Choroid plexus epithelial cell (primary cell): ENCODE measurements at regions not wholly inside any gene's neighbourhood (a gene's known extent, or its start where the extent isn't known, plus 50 kb on each side); places are given as distances from the start of the nearest gene placed in this dataset.

Experiments used
- DNase-seq: peaks from one replicate; pipeline ENCODE4 v3.0.0-alpha.2; 2010; ENCODE audit warnings: low read depth
- H3K4me3 ChIP-seq: 2 replicates; pipeline ENCODE4 v1.5.1; 2011; ENCODE audit warnings: low read depth, mild to moderate bottlenecking, control low read depth, low read length, moderate library complexity
- TF ChIP-seq, protein P1 (sequence below): conservative IDR thresholded peaks from 2 replicates; pipeline ENCODE4 v1.5.1; 2011; ENCODE audit warnings: low read depth, mild to moderate bottlenecking, control low read depth, inconsistent platforms, low read length, moderate library complexity

- TF ChIP-seq, protein P1, sequence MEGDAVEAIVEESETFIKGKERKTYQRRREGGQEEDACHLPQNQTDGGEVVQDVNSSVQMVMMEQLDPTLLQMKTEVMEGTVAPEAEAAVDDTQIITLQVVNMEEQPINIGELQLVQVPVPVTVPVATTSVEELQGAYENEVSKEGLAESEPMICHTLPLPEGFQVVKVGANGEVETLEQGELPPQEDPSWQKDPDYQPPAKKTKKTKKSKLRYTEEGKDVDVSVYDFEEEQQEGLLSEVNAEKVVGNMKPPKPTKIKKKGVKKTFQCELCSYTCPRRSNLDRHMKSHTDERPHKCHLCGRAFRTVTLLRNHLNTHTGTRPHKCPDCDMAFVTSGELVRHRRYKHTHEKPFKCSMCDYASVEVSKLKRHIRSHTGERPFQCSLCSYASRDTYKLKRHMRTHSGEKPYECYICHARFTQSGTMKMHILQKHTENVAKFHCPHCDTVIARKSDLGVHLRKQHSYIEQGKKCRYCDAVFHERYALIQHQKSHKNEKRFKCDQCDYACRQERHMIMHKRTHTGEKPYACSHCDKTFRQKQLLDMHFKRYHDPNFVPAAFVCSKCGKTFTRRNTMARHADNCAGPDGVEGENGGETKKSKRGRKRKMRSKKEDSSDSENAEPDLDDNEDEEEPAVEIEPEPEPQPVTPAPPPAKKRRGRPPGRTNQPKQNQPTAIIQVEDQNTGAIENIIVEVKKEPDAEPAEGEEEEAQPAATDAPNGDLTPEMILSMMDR: no peak
- no peak for DNase-seq
- no peak overlapping the region for H3K4me3 ChIP-seq
Measured at GRCh38 chr2:146173934-146174333, 1654.0 kb upstream of the ZEB2 start.

- no peak for DNase-seq
- no peak overlapping the region for H3K4me3 ChIP-seq
- TF ChIP-seq, protein P1: no peak
Measured at GRCh38 chr2:146161256-146161882, 1641.5 kb upstream of the ZEB2 start.

DNA sequence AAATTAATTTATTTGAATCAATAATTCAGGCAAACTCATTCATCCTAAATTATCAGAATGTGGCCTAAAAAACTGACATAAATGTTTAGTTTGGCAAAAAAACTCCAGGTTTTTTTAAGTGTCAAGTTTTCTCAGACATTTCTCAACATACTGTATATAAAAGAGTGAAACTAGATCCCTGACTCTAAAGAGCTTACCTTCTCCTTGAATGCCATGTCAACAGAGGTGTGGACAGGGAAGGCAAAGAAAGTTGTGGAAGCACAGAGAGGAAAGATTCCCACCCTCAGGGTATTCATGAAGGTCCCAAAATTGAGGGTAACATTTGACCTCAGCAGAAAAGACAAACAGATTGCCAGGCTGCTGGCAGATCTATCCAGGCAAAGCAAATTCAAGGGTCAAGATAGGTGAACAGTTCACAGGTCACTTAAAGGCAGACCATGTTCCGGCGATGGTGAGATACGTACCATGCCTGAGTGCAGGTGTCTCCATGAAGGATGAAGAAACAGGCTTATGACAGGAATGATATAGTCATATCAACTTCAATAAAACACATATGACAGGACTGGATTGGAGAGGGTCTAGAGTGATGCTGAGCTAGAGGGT lies 1638.3 kb upstream of the ZEB2 start:
- TF ChIP-seq, protein P1: no peak
- no peak overlapping the region for H3K4me3 ChIP-seq
- no peak for DNase-seq

GRCh38 chr2:146147448-146148012 lies 1627.6 kb upstream of the ZEB2 start:
- DNase-seq: peak; percentile 10
- TF ChIP-seq, protein P1: peak; percentile 25
- H3K4me3 ChIP-seq: no peak overlapping the region

GRCh38 chr2:146143971-146144370 lies 1624.1 kb upstream of the ZEB2 start:
- DNase-seq: peak; percentile 61
- TF ChIP-seq, protein P1: no peak

GRCh38 chr2:146138820-146139219 lies 1618.9 kb upstream of the ZEB2 start:
- no peak overlapping the region for H3K4me3 ChIP-seq
- no peak for DNase-seq
- TF ChIP-seq, protein P1: no peak

More at GRCh38 chr2:146143971-146144370, 1624.1 kb upstream of the ZEB2 start:
- H3K4me3 ChIP-seq: no peak overlapping the region
